CD8-positive, alpha-beta memory T cell (primary cell): ENCODE measurements at regions not wholly inside any gene's neighbourhood (a gene's known extent, or its start where the extent isn't known, plus 50 kb on each side); places are given as distances from the start of the nearest gene placed in this dataset.

ENCODE experiments used
- CTCF ChIA-PET: fragments of 350-600 bp; sonication (Branson Sonifier 250); formaldehyde crosslinking; loops from one replicate; lab custom pipeline; 2021; ENCODE audit warnings: antibody characterized with exemption; lab: Charles Lee
- POLR2A ChIA-PET: fragments of 350-600 bp; sonication (Branson Sonifier 250); formaldehyde crosslinking; loops from one replicate; lab custom pipeline; 2021; ENCODE audit warnings: antibody characterized with exemption; lab: Charles Lee
- DNase-seq, 5 donors: peaks; one replicate each; pipeline versions ENCODE4 v3.0.0 to v3.0.0-alpha.2; 2020 to 2022; ENCODE audit warnings: mixed read lengths in 1 of 5
- H3K27ac ChIP-seq: one replicate; pipeline ENCODE4 v1.7.0; 2013; ENCODE audit warnings: low read depth, mild to moderate bottlenecking, low read length, moderate library complexity
- H3K27me3 ChIP-seq: 2 replicates; pipeline ENCODE4 v1.7.0; 2013; ENCODE audit warnings: low read length, mild to moderate bottlenecking; ENCODE audit not compliant: insufficient read depth, poor library complexity, severe bottlenecking
- H3K36me3 ChIP-seq: 2 replicates; pipeline ENCODE4 v1.7.0; 2013; ENCODE audit warnings: mild to moderate bottlenecking, low read length, moderate library complexity; ENCODE audit not compliant: insufficient read depth
- H3K4me1 ChIP-seq: 2 replicates; pipeline ENCODE4 v1.7.0; 2013; ENCODE audit warnings: mild to moderate bottlenecking, low read length, moderate library complexity; ENCODE audit not compliant: insufficient read depth
- H3K4me3 ChIP-seq: 2 replicates; pipeline ENCODE4 v1.7.0; 2013; ENCODE audit warnings: mild to moderate bottlenecking, low read length
- H3K9me3 ChIP-seq: 2 replicates; pipeline ENCODE4 v1.7.0; 2013; ENCODE audit warnings: mild to moderate bottlenecking, low read length
- H3K27ac Mint-ChIP-seq, 8 donors: one replicate each; pipeline ENCODE4 v1.8.0; 2020 to 2021; ENCODE audit warnings: mixed read lengths in 8 of 8, mild to moderate bottlenecking in 6 of 8, inconsistent platforms in 3 of 8, moderate library complexity in 3 of 8
- H3K27me3 Mint-ChIP-seq, 2 donors: one replicate each; pipeline ENCODE4 v1.8.0; 2020 to 2021; ENCODE audit warnings: mixed read lengths in 2 of 2, mild to moderate bottlenecking in 1 of 2, moderate library complexity in 1 of 2
- H3K36me3 Mint-ChIP-seq, 3 donors: one replicate each; pipeline ENCODE4 v1.8.0; 2020 to 2021; ENCODE audit warnings: mixed read lengths in 3 of 3, inconsistent platforms in 1 of 3, mild to moderate bottlenecking in 1 of 3
- H3K4me1 Mint-ChIP-seq, 3 donors: one replicate each; pipeline ENCODE4 v1.8.0; 2020 to 2021; ENCODE audit warnings: mixed read lengths in 3 of 3, inconsistent platforms in 1 of 3, mild to moderate bottlenecking in 1 of 3
- H3K4me3 Mint-ChIP-seq, 7 donors: one replicate each; pipeline ENCODE4 v1.8.0; 2020 to 2021; ENCODE audit warnings: mixed read lengths in 7 of 7, mild to moderate bottlenecking in 6 of 7, moderate library complexity in 4 of 7, inconsistent platforms in 2 of 7
- H3K9me3 Mint-ChIP-seq, 5 donors: one replicate each; pipeline ENCODE4 v1.8.0; 2020 to 2022; ENCODE audit warnings: mixed read lengths in 5 of 5, mild to moderate bottlenecking in 3 of 5, moderate library complexity in 2 of 5, inconsistent platforms in 1 of 5

DNA sequence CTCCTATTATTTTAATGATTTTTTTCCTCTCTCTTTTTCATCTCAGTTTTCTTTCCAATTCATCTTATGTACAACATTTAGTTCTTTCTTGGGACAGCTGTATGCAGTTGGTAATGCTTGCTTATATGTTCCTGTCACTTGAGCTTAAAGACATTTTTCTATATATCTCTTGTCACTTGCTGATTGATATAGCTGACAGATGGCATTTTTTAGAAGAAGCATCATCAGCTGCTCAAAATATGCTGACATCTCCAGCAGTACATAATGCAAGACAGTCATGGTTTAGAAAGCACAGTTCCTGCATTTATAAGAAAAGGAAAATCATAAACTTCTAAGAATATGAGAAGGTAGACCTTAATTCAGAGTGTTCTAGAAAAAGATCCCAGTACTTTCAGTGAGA, 56.5 kb downstream of the DCAF8L1 start:
- H3K27ac ChIP-seq, result no peak overlapping the region
- no peaks in the 10 kb centered on the region for H3K27me3 ChIP-seq
- no peak for DNase-seq
- H3K9me3 ChIP-seq, result no peaks in the 10 kb centered on the region
- Mint-ChIP-seq H3K4me1 (no peaks in the 10 kb centered on the region), H3K9me3 (peaks cover 0 to 13% (median 10%) of the 10 kb centered on the region in 5 donors), H3K4me3 (no peak overlapping the region), H3K27ac (no peak overlapping the region), H3K36me3 (no peaks in the 10 kb centered on the region), H3K27me3 (no peaks in the 10 kb centered on the region)
- ChIA-PET CTCF (no interaction called here), POLR2A (no interaction called here)
- H3K4me3 ChIP-seq, result no peak overlapping the region
- no peaks in the 10 kb centered on the region for H3K36me3 ChIP-seq
- no peaks in the 10 kb centered on the region for H3K4me1 ChIP-seq

DNA sequence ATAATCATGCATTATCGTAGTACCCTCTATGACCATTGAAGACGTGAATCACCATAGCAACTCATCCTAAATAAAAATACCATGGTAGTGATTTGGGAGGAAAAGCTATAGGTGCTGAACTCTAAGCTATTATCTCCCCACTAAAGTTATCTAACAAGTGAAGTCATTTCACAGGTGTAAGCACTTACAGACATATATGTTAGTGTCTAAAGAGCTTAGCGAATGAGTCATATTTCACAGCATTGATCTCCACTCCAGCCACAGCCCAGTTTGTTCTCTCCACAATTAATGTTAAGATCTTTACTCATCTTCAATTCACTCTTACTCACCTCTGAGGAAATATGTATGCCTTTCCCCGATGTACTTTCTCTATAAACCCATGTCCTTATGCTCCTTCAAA, 57.0 kb downstream of the DCAF8L1 start:
- H3K4me1 Mint-ChIP-seq, result no peaks in the 10 kb centered on the region
- no peaks in the 10 kb centered on the region for H3K9me3 ChIP-seq
- ChIA-PET POLR2A (no interaction called here), CTCF (no interaction called here)
- no peaks in the 10 kb centered on the region for H3K27me3 Mint-ChIP-seq
- H3K9me3 Mint-ChIP-seq, result peaks cover 0 to 13% (median 10%) of the 10 kb centered on the region in 5 donors
- H3K27ac Mint-ChIP-seq, result no peak overlapping the region
- no peak for DNase-seq
- H3K4me3 ChIP-seq, result no peak overlapping the region
- H3K36me3 Mint-ChIP-seq, result no peaks in the 10 kb centered on the region
- H3K27me3 ChIP-seq, result no peaks in the 10 kb centered on the region
- H3K4me3 Mint-ChIP-seq, result no peak overlapping the region
- no peaks in the 10 kb centered on the region for H3K36me3 ChIP-seq
- H3K27ac ChIP-seq, result no peak overlapping the region
- H3K4me1 ChIP-seq, result no peaks in the 10 kb centered on the region

DNA sequence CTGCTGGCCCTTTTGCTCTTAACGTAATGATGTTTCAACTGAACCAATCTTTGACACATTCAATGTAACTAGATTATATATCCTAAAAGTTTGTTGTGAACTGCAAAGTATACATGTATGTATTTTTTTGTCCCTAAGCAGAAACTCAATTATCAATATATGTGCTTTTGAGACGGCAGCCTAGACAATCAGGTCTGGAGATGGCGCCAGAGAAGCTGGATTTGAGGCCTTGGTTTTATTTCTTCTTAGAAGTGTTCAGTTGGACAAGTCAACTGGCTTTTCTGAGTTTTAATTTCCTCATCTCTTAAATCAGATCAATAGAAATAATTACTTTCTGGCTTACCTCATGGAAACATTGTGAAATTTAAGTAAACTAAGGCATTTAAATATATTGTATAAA, 62.5 kb downstream of the DCAF8L1 start:
- peaks cover 0 to 2% (median 0%) of the 10 kb centered on the region in 3 donors for H3K4me1 Mint-ChIP-seq

DNA sequence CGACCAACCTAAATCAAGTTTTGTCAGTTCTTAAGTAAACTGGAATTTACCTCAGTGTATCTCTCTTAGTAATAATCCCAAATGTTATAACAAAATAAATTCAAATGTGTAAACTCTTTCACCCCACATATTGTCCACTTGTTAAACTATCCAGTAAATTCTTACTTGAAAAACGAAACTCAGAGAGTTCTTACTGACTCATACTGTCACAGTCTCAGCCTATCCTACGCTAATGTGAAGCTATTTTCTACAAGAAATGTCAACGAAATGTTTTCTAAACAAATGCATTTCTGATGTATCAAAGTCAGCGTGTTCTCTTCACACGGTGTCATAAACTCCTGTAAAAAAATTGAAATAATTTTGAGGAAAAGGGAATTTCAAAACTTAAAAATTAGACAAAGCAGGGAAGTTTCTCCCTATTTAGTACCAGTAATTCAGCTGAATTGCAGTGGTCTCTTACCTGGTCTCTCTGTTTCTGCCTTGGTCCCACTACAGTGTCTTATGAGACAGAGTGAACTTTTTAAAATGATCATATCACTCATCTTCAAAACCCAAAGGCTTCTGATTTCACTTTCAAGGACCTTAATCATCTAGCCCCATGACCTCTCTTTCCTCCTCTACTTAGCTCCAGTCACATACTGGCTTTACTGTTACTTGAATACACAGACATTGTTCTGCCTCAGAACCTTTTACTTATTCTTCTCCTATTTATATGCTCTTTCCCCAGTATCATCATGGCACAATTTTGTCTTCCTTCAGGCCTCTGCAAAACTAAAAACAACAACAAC, 63.3 kb downstream of the DCAF8L1 start:
- Histone ChIP-seq H3K36me3 (no peaks in the 10 kb centered on the region), H3K27me3 (no peaks in the 10 kb centered on the region), H3K9me3 (no peaks in the 10 kb centered on the region), H3K4me1 (no peaks in the 10 kb centered on the region), H3K27ac (no peak overlapping the region), H3K4me3 (no peak overlapping the region)
- peaks cover 0 to 2% (median 0%) of the 10 kb centered on the region in 3 donors for H3K4me1 Mint-ChIP-seq
- POLR2A ChIA-PET, result no interaction called here
- peaks cover 0 to 6% (median 4%) of the 10 kb centered on the region in 5 donors for H3K9me3 Mint-ChIP-seq
- DNase-seq, result no peak
- peak overlapping the region in 1 of 8 donors; percentile 21 for H3K27ac Mint-ChIP-seq
- no peak overlapping the region for H3K4me3 Mint-ChIP-seq
- CTCF ChIA-PET, result no interaction called here
- H3K36me3 Mint-ChIP-seq, result no peaks in the 10 kb centered on the region
- no peaks in the 10 kb centered on the region for H3K27me3 Mint-ChIP-seq

More for the DNA sequence above, 62.5 kb downstream of the DCAF8L1 start:
- Histone ChIP-seq H3K4me1 (no peaks in the 10 kb centered on the region), H3K27ac (no peak overlapping the region), H3K4me3 (no peak overlapping the region), H3K27me3 (no peaks in the 10 kb centered on the region), H3K36me3 (no peaks in the 10 kb centered on the region), H3K9me3 (no peaks in the 10 kb centered on the region)
- no peaks in the 10 kb centered on the region for H3K27me3 Mint-ChIP-seq
- H3K4me3 Mint-ChIP-seq, result no peak overlapping the region
- no peak for DNase-seq
- H3K36me3 Mint-ChIP-seq, result no peaks in the 10 kb centered on the region
- ChIA-PET CTCF (no interaction called here), POLR2A (no interaction called here)
- H3K9me3 Mint-ChIP-seq, result peaks cover 0 to 4% (median 2%) of the 10 kb centered on the region in 5 donors
- H3K27ac Mint-ChIP-seq, result no peak overlapping the region

DNA sequence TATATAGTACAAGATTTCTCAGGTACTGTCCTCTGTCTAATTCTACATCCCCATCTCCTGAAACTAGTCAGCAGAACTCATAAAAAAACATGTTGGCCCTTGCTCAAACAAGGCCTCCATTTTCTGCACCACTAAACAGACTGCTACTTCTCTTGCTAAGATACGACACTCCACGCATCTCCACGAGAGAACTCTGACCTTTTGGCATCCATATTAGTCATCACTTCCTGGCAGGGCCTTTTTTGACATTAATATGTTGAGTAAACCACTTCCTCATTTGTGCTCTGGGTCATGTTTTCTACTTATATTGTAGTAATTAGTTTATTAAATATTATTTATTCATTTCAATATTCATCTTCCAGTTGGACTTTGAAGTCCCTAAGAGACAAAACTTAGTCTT, 65.6 kb downstream of the DCAF8L1 start:
- Mint-ChIP-seq H3K9me3 (peaks cover 0 to 11% (median 4%) of the 10 kb centered on the region in 5 donors), H3K4me3 (no peak overlapping the region), H3K4me1 (peaks cover 0 to 2% (median 0%) of the 10 kb centered on the region in 3 donors), H3K36me3 (no peaks in the 10 kb centered on the region), H3K27ac (peak overlapping the region in 1 of 8 donors; percentile 41), H3K27me3 (no peaks in the 10 kb centered on the region)
- Histone ChIP-seq H3K36me3 (no peaks in the 10 kb centered on the region), H3K4me1 (no peaks in the 10 kb centered on the region), H3K4me3 (no peak overlapping the region), H3K27ac (no peak overlapping the region), H3K27me3 (no peaks in the 10 kb centered on the region), H3K9me3 (no peaks in the 10 kb centered on the region)
- no peak for DNase-seq
- ChIA-PET CTCF (no interaction called here), POLR2A (no interaction called here)

DNA sequence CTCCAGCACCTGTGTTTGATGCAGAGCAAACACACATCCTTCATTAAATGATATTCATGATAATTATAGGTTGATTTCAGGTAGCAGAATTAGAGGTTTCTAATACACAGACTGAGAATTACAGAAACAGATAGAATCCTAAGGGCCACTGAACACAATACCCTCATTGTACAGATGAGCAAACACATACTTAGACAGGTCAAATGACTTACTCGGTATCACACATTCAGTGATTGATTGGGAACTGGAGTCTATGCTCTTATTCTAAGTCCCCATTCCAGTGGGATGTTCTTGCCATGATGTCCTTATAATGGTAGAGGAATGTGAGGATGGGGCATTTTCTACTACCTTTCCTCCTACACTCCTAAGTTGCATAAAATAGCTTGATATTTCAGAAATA, 70.8 kb downstream of the DCAF8L1 start:
- no peaks in the 10 kb centered on the region for H3K27me3 ChIP-seq
- POLR2A ChIA-PET, result no interaction called here
- H3K36me3 ChIP-seq, result no peaks in the 10 kb centered on the region
- no peak overlapping the region for H3K27ac ChIP-seq
- no peaks in the 10 kb centered on the region for H3K9me3 ChIP-seq
- Mint-ChIP-seq H3K27ac (no peak overlapping the region), H3K4me1 (no peaks in the 10 kb centered on the region), H3K9me3 (peaks cover 0 to 11% (median 4%) of the 10 kb centered on the region in 5 donors), H3K4me3 (no peak overlapping the region), H3K36me3 (no peaks in the 10 kb centered on the region), H3K27me3 (no peaks in the 10 kb centered on the region)
- no peak overlapping the region for H3K4me3 ChIP-seq
- DNase-seq, result no peak
- H3K4me1 ChIP-seq, result no peaks in the 10 kb centered on the region
- CTCF ChIA-PET, result no interaction called here

DNA sequence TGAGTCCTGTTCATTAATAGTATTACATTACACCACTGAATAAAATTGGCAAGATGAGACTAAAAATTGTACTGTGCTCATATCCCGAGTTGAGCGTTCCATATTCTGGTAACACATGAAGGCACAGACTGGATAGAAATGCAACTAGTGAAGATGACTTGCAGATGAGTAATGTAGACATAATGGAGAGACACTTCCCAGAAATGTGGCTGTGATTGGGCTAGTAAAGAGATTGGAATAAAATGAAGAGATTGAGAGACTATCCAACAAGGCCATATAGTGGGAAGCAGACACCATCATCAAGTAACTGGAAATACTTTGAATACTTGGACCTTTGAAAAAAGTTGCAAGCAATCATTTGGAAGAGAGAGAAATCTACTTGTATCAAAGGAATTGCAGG, 77.3 kb downstream of the DCAF8L1 start:
- H3K36me3 Mint-ChIP-seq, result no peaks in the 10 kb centered on the region
- Histone ChIP-seq H3K27me3 (no peaks in the 10 kb centered on the region), H3K4me1 (no peaks in the 10 kb centered on the region), H3K4me3 (no peak overlapping the region), H3K27ac (no peak overlapping the region), H3K36me3 (no peaks in the 10 kb centered on the region), H3K9me3 (no peaks in the 10 kb centered on the region)
- no peak for DNase-seq
- H3K4me3 Mint-ChIP-seq, result no peak overlapping the region
- ChIA-PET POLR2A (no interaction called here), CTCF (no interaction called here)
- H3K27ac Mint-ChIP-seq, result no peak overlapping the region
- H3K4me1 Mint-ChIP-seq, result no peaks in the 10 kb centered on the region
- H3K27me3 Mint-ChIP-seq, result no peaks in the 10 kb centered on the region
- peaks cover 0 to 12% (median 0%) of the 10 kb centered on the region in 5 donors for H3K9me3 Mint-ChIP-seq

DNA sequence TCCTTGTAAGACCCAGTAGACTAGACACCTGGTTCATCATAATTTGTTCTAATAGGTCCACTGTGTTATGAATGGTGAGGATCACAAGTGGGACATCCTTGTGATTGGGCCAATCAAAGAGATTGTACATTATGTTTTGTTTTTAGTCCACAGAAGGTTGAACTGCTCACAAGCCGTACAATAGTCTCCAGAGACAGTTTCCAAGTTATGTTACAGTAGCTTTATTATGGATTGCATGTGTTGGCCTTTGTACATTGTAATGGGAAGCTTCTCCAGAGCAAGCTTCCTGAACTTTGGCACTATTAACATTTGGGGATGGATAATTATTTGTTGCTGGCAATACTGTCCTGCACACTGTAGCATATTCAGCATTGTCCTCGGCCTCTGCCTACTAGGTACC, 86.1 kb downstream of the MAGEB10 start:
- H3K9me3 Mint-ChIP-seq, result peaks cover 0 to 11% (median 4%) of the 10 kb centered on the region in 5 donors
- H3K27me3 Mint-ChIP-seq, result peaks cover 0 to 1% of the 10 kb centered on the region in 2 donors
- CTCF ChIA-PET, result no interaction called here

More for the DNA sequence above, 86.1 kb downstream of the MAGEB10 start:
- Histone ChIP-seq H3K4me1 (no peaks in the 10 kb centered on the region), H3K9me3 (no peaks in the 10 kb centered on the region), H3K27me3 (no peaks in the 10 kb centered on the region), H3K4me3 (no peak overlapping the region), H3K36me3 (no peaks in the 10 kb centered on the region), H3K27ac (no peak overlapping the region)
- Mint-ChIP-seq H3K4me3 (no peak overlapping the region), H3K27ac (no peak overlapping the region), H3K4me1 (no peaks in the 10 kb centered on the region), H3K36me3 (no peaks in the 10 kb centered on the region)
- no peak for DNase-seq
- POLR2A ChIA-PET, result no interaction called here
